Glutamatergic neuron (in vitro differentiated cells): ENCODE measurements at regions not wholly inside any gene's neighbourhood (a gene's known extent, or its start where the extent isn't known, plus 50 kb on each side); places are given as distances from the start of the nearest gene placed in this dataset.
"Not testable (repeated sequence)": the region's sequence is repeated elsewhere in the genome, so short reads cannot be mapped to it uniquely, and the experiment has no call there.

Experiments
- DNase-seq: peaks from one replicate; pipeline ENCODE4 v3.0.0; 2022
- H3K27ac Mint-ChIP-seq: one replicate; pipeline ENCODE4 v1.8.0; 2020; ENCODE audit warnings: mild to moderate bottlenecking, mixed read lengths, inconsistent platforms; ENCODE audit not compliant: unreplicated experiment
- H3K27me3 Mint-ChIP-seq: one replicate; pipeline ENCODE4 v1.8.0; 2020; ENCODE audit warnings: mild to moderate bottlenecking, moderate library complexity, mixed read lengths, inconsistent platforms; ENCODE audit not compliant: unreplicated experiment
- H3K36me3 Mint-ChIP-seq: one replicate; pipeline ENCODE4 v1.8.0; 2020; ENCODE audit warnings: mild to moderate bottlenecking, mixed read lengths, inconsistent platforms; ENCODE audit not compliant: unreplicated experiment
- H3K4me1 Mint-ChIP-seq: one replicate; pipeline ENCODE4 v1.8.0; 2020; ENCODE audit warnings: mild to moderate bottlenecking, low read depth, mixed read lengths, inconsistent platforms; ENCODE audit not compliant: unreplicated experiment
- H3K4me3 Mint-ChIP-seq: one replicate; pipeline ENCODE4 v1.8.0; 2020; ENCODE audit warnings: mild to moderate bottlenecking, mixed read lengths, inconsistent platforms; ENCODE audit not compliant: unreplicated experiment
- H3K9me3 Mint-ChIP-seq: one replicate; pipeline ENCODE4 v1.8.0; 2020; ENCODE audit warnings: mild to moderate bottlenecking, moderate library complexity, mixed read lengths, inconsistent platforms; ENCODE audit not compliant: unreplicated experiment
- CTCF ChIP-seq: fragments of 200-600 bp; sonication (generic); IDR thresholded peaks from one replicate; pipeline ENCODE4 v1.5.0; 2021; ENCODE audit not compliant: partially characterized antibody, unreplicated experiment

- Mint-ChIP-seq H3K27ac (no peak overlapping the region), H3K9me3 (peaks cover 3% of the 10 kb centered on the region), H3K4me1 (no peaks in the 10 kb centered on the region), H3K27me3 (no peaks in the 10 kb centered on the region), H3K4me3 (no peak overlapping the region), H3K36me3 (no peaks in the 10 kb centered on the region)
- no peak for TF ChIP-seq CTCF
- DNase-seq, result no peak
Measured at GRCh38 chr11:24198481-24198880, 298.4 kb upstream of the LUZP2 start.

DNA sequence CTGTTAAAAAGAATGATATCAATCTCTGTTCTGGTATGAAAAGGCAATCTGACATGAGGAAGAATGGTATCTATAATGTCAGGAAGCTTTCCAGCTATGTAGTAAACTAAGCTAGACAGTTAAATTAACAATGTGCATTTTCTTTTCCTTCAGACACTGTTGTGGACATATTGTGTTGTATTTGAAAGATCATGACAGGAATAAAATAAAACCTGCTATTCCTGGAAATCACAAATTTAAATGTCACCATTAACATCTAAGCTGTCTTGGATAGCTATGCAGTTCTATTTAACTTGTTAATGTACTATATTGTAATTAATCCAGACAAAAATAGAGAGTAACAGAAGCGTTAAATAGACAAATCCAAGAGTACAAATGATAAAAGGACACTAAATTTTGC lies 297.4 kb upstream of the LUZP2 start:
- H3K27ac Mint-ChIP-seq, result no peak overlapping the region
- H3K4me3 Mint-ChIP-seq, result no peak overlapping the region
- H3K36me3 Mint-ChIP-seq, result no peaks in the 10 kb centered on the region
- no peaks in the 10 kb centered on the region for H3K4me1 Mint-ChIP-seq
- TF ChIP-seq CTCF, result no peak
- no peaks in the 10 kb centered on the region for H3K27me3 Mint-ChIP-seq
- peaks cover 3% of the 10 kb centered on the region for H3K9me3 Mint-ChIP-seq
- no peak for DNase-seq

DNA sequence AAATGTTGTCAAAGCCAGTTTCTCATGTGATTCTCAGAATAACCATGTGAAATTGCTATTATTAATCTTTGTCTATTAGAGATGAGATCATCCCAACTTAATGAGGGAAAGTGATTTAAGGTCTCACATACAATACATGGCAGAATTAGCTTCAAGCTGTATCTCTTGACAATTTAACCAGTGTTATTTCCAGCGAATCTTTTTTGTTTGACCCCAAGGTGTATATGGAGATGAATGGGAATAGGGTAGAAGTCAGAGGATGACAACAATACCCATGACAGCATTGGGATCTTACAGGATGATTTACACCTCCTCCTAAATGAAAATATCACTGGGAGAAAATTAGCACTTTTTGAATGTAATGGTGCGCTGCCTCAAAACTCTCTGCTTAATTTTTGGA lies 290.8 kb upstream of the LUZP2 start:
- Mint-ChIP-seq H3K27me3 (no peaks in the 10 kb centered on the region), H3K4me3 (no peak overlapping the region), H3K27ac (no peak overlapping the region), H3K9me3 (no peaks in the 10 kb centered on the region), H3K36me3 (no peaks in the 10 kb centered on the region), H3K4me1 (no peaks in the 10 kb centered on the region)
- TF ChIP-seq CTCF, result no peak
- no peak for DNase-seq

DNA sequence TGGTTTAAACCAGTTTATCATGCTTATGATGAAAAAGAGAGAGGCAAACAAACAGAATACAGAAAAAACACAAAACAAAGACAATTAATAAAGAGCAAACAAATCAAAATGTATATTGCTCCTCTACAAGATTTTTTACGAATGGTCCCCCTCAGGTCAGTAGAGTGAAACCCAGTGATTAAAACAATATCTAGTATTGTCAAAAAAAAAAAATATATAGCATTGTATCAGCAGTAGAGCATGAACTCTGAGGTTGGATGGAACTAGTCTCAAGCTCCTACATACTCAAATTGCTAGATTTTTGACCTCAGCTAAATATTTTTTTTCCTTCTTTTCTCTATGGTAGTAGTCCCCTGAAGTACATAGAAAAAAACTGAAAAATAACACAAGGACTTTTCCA lies 290.3 kb upstream of the LUZP2 start:
- Mint-ChIP-seq H3K36me3 (no peaks in the 10 kb centered on the region), H3K9me3 (no peaks in the 10 kb centered on the region), H3K27me3 (no peaks in the 10 kb centered on the region), H3K4me1 (no peaks in the 10 kb centered on the region), H3K4me3 (no peak overlapping the region), H3K27ac (no peak overlapping the region)
- no peak for DNase-seq
- no peak for TF ChIP-seq CTCF

GRCh38 chr11:24216488-24216887 lies 280.4 kb upstream of the LUZP2 start:
- no peaks in the 10 kb centered on the region for H3K4me1 Mint-ChIP-seq
- peaks cover 4% of the 10 kb centered on the region for H3K27me3 Mint-ChIP-seq
- DNase-seq, result no peak
- peaks cover 6% of the 10 kb centered on the region for H3K9me3 Mint-ChIP-seq
- no peak for TF ChIP-seq CTCF
- H3K27ac Mint-ChIP-seq, result no peak overlapping the region
- no peak overlapping the region for H3K4me3 Mint-ChIP-seq
- H3K36me3 Mint-ChIP-seq, result no peaks in the 10 kb centered on the region

GRCh38 chr11:24217319-24217718 lies 279.5 kb upstream of the LUZP2 start:
- H3K27me3 Mint-ChIP-seq, H3K27ac Mint-ChIP-seq, DNase-seq, H3K36me3 Mint-ChIP-seq, H3K4me1 Mint-ChIP-seq, H3K4me3 Mint-ChIP-seq, H3K9me3 Mint-ChIP-seq: not testable (repeated sequence)
